ENCODE measurements at regions not wholly inside any gene's neighbourhood (a gene's known extent, or its start where the extent isn't known, plus 50 kb on each side); places are given as distances from the start of the nearest gene placed in this dataset.

GRCh38 chr11:70014291-70014690, 63.8 kb upstream of the ANO1 start:
- TF ChIP-seq CTCF (conservative IDR thresholded peaks at IDR 0.05): no peak
- no peak for TF ChIP-seq ZFX (IDR thresholded peaks at IDR 0.05)

Measured in C4-2B (cell line).